SK-N-SH (cell line): ENCODE measurements at regions not wholly inside any gene's neighbourhood (a gene's known extent, or its start where the extent isn't known, plus 50 kb on each side); places are given as distances from the start of the nearest gene placed in this dataset.

Source experiments
- CTCF ChIP-seq: fragments of 200-600 bp; sonication (generic); IDR thresholded peaks from 2 replicates; pipeline ENCODE4 v1.6.1; 2017; ENCODE audit warnings: antibody characterized with exemption, mild to moderate bottlenecking, moderate library complexity
- EZH2phosphoT487 ChIP-seq: fragments of 200-600 bp; sonication (generic); IDR thresholded peaks from 2 replicates; pipeline ENCODE4 v1.6.1; 2017; ENCODE audit warnings: low read depth, mixed run types, mild to moderate bottlenecking, antibody characterized with exemption, moderate library complexity, borderline replicate concordance
- MXI1 ChIP-seq: IDR thresholded peaks from 2 replicates; pipeline ENCODE4 v1.6.1; 2012; ENCODE audit warnings: mild to moderate bottlenecking, low read depth, low read length, improper control_type of control experiment
- SIN3A ChIP-seq: IDR thresholded peaks from 2 replicates; pipeline ENCODE4 v1.6.1; 2012; ENCODE audit warnings: low read depth, mild to moderate bottlenecking, low read length, moderate library complexity, borderline replicate concordance
- SMC3 ChIP-seq: IDR thresholded peaks from 2 replicates; pipeline ENCODE4 v1.6.1; 2012; ENCODE audit warnings: low read depth, low read length, improper control_type of control experiment
- TCF12 ChIP-seq: IDR thresholded peaks from 2 replicates; pipeline ENCODE4 v1.4.0; 2012

GRCh38 chr1:4017636-4018365, 117.7 kb upstream of the C1orf174 start:
- TF ChIP-seq EZH2phosphoT487 (no peak), MXI1 (no peak), TCF12 (no peak), CTCF (no peak), SMC3 (no peak), SIN3A (no peak)
